ENCODE measurements at regions not wholly inside any gene's neighbourhood (a gene's known extent, or its start where the extent isn't known, plus 50 kb on each side); places are given as distances from the start of the nearest gene placed in this dataset.

GRCh38 chr2:220167956-220168355, 540.5 kb downstream of the SLC4A3 start:
- ChIA-PET POLR2A (no interaction called here), CTCF (no interaction called here)
- Histone ChIP-seq H3K4me1 (ENCODE audit: insufficient read depth, low read length) (no peaks in the 10 kb centered on the region), H3K36me3 (ENCODE audit: insufficient read depth, low read length) (no peaks in the 10 kb centered on the region), H3K4me3 (ENCODE audit: low read length) (no peak overlapping the region), H3K27me3 (ENCODE audit: control insufficient read depth in 1 of 2, insufficient read depth in 2 of 2, low read length in 2 of 2) (no peaks in the 10 kb centered on the region), H3K27ac (ENCODE audit: low read depth in 1 of 2, low read length in 2 of 2) (no peak overlapping the region), H3K9me3 (ENCODE audit: control insufficient read depth in 1 of 2, insufficient read depth in 1 of 2, low read length in 2 of 2) (no peaks in the 10 kb centered on the region)
- Mint-ChIP-seq H3K4me3 (no peak overlapping the region), H3K4me1 (ENCODE audit: low read depth) (no peaks in the 10 kb centered on the region), H3K27me3 (no peaks in the 10 kb centered on the region), H3K9me3 (no peaks in the 10 kb centered on the region), H3K27ac (no peak overlapping the region), H3K36me3 (ENCODE audit: low read depth) (no peaks in the 10 kb centered on the region)
- DNase-seq (no peak), ATAC-seq (ENCODE audit: poor library complexity) (no peak)
- TF ChIP-seq CTCF (IDR thresholded peaks at IDR 0.05) = no peak
- intact Hi-C loops (cut with DNase I, micrococcal nuclease) = no loop called here

GRCh38 chr2:220168891-220169546, 541.6 kb downstream of the SLC4A3 start:
- Histone ChIP-seq H3K27me3 (ENCODE audit: control insufficient read depth in 1 of 2, insufficient read depth in 2 of 2, low read length in 2 of 2) (no peaks in the 10 kb centered on the region), H3K27ac (ENCODE audit: low read depth in 1 of 2, low read length in 2 of 2) (no peak overlapping the region), H3K9me3 (ENCODE audit: control insufficient read depth in 1 of 2, insufficient read depth in 1 of 2, low read length in 2 of 2) (no peaks in the 10 kb centered on the region), H3K36me3 (ENCODE audit: insufficient read depth, low read length) (no peaks in the 10 kb centered on the region), H3K4me3 (ENCODE audit: low read length) (no peak overlapping the region), H3K4me1 (ENCODE audit: insufficient read depth, low read length) (no peaks in the 10 kb centered on the region)
- no peak overlapping the region for H3K27ac Mint-ChIP-seq
- CTCF ChIA-PET = no interaction called here
- H3K4me3 Mint-ChIP-seq = no peak overlapping the region
- no peaks in the 10 kb centered on the region for H3K27me3 Mint-ChIP-seq
- DNase-seq (no peak), ATAC-seq (ENCODE audit: poor library complexity) (no peak)
- POLR2A ChIA-PET = no interaction called here
- TF ChIP-seq CTCF (IDR thresholded peaks at IDR 0.05) = no peak
- H3K9me3 Mint-ChIP-seq = no peaks in the 10 kb centered on the region
- H3K36me3 Mint-ChIP-seq (ENCODE audit: low read depth) = no peaks in the 10 kb centered on the region
- no peaks in the 10 kb centered on the region for H3K4me1 Mint-ChIP-seq (ENCODE audit: low read depth)
- intact Hi-C loops (cut with DNase I, micrococcal nuclease) = no loop called here

GRCh38 chr2:220174826-220175225, 547.4 kb downstream of the SLC4A3 start:
- no peak overlapping the region for H3K27ac Mint-ChIP-seq

More at GRCh38 chr2:220174826-220175225, 547.4 kb downstream of the SLC4A3 start:
- Histone ChIP-seq H3K4me1 (ENCODE audit: insufficient read depth, low read length) (no peaks in the 10 kb centered on the region), H3K36me3 (ENCODE audit: insufficient read depth, low read length) (no peaks in the 10 kb centered on the region), H3K27ac (ENCODE audit: low read depth in 1 of 2, low read length in 2 of 2) (no peak overlapping the region), H3K27me3 (ENCODE audit: control insufficient read depth in 1 of 2, insufficient read depth in 2 of 2, low read length in 2 of 2) (no peaks in the 10 kb centered on the region), H3K9me3 (ENCODE audit: control insufficient read depth in 1 of 2, insufficient read depth in 1 of 2, low read length in 2 of 2) (no peaks in the 10 kb centered on the region), H3K4me3 (ENCODE audit: low read length) (no peak overlapping the region)
- intact Hi-C loops (cut with DNase I, micrococcal nuclease) = no loop called here
- DNase-seq (no peak), ATAC-seq (ENCODE audit: poor library complexity) (no peak)
- Mint-ChIP-seq H3K36me3 (ENCODE audit: low read depth) (no peaks in the 10 kb centered on the region), H3K27me3 (no peaks in the 10 kb centered on the region), H3K4me3 (no peak overlapping the region), H3K4me1 (ENCODE audit: low read depth) (no peaks in the 10 kb centered on the region), H3K9me3 (no peaks in the 10 kb centered on the region)
- no peak for TF ChIP-seq CTCF (IDR thresholded peaks at IDR 0.05)
- ChIA-PET CTCF (no interaction called here), POLR2A (no interaction called here)
